Fibroblast of upper back skin (primary cell): ENCODE measurements at regions not wholly inside any gene's neighbourhood (a gene's known extent, or its start where the extent isn't known, plus 50 kb on each side); places are given as distances from the start of the nearest gene placed in this dataset.

ENCODE experiments used
- DNase-seq: peaks from one replicate; pipeline ENCODE4 v3.0.0-alpha.2; 2013

DNA sequence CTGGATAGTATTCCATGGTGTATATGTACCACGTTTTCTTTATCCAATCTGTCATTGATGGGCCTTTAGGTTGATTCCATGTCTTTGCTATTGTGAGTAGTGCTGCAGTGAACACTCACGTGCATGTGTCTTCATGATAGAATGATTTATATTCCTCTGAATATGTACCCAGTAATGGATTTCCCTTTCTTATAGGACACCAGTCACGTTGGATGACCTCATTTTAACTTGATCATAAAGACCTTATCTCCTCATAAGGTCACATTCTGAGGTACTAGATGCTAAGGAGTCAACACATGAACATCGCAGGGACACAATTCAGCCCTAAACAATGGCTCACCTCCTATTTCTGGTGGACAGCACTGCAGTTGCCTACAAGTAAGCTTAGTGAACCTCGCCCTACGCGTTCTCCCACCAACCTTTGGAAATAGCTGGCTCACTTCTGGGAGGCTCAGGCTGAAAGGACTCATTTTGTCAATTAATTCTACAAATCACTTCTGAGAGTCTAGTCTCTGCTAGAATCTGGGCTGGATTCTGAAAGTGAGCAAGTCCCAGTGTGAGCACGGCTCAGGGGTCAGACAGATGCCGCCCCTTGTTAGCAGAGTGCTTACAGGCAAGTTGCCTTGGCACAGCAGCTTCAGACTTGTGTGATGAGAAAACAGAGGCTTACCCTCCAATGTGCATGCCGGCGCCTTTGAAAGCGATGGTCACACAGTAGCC lies 183.8 kb upstream of the GSC start:
- DNase-seq, result no peak

DNA sequence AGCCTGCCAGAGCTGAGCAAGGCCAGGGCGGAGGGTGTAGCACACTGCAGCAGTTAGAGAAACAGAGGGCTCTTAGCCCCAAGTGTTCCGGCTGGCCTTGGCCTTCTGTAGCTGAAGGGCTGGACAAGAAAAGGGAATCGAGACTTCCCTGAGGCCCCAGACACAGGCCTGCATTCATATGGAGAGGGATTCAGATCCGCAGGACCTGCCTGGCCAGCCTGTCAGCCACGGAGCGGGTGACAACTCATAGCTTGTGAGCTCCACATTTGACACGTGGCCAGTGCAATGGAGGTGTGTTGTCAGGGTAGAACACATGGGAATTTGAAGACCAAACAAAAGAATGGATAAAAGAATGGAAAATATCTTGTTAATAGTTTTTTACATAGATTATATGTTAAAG lies 182.2 kb upstream of the GSC start:
- DNase-seq, result no peak

DNA sequence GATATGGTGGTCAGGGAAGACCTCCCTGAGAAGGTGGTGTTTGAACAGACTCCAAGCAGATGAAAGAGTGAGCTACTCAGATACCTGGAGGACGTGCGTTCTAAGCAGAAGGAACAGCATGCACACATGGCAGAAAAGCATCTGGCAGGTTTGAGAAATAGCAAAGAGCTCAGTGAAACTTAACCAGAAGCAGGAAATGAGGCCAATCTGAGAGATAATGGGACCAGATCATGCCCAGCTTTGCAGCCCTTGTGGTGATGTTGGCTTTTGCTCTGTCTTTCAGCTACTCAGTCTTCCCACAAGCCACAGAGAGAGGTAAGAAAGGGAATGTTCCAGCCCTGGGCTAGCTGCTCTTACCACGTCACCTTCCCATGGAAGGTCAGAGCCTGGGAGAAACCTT lies 176.3 kb upstream of the GSC start:
- no peak for DNase-seq

DNA sequence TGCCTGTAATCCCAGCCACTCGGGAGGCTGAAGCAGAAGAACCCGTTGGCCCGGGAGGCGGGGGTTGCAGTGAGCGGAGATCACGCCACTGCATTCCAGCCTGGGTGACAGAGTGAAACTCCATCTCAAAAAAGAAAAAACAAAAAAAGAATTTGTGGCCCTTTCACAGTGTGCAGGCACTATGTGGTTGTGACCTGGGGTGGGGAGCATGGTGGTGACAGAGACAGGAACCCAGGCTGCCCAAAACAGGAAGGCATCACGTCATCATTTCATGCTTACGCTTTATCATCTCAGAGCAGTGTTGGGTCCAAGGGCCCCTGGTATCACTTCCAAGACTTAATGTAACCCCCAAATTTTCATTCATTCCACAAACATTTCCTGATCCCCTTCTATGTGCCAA lies 175.7 kb upstream of the GSC start:
- DNase-seq, result no peak

DNA sequence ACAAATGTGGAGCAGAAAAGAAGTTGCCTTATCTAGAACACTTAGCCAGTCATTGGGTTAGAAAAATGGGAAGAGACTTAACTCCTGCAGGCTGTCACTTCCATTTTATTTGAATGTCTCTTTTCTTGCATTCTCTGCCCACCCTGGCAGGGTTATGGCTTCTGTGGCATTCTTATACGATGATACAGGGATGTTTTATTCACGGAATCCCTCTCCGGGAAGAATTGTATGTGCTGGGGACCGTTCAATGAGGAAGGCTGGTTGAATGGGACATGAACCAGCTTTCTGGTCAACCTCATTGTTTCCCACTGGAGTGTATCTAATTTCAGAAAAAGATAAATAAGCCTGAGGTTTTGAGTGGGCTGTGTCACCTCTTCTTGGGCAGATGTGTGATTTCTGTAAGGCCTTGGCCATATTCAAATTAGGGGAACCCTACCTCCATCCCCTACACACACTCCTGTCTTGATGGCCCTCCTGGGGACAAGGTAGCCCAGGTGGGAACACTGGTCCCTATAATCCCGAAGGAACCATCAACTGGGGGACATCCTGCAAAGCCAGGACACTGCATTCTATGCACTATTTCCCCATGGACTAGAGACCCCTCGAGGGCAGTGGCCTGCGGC lies 174.8 kb upstream of the GSC start:
- no peak for DNase-seq

DNA sequence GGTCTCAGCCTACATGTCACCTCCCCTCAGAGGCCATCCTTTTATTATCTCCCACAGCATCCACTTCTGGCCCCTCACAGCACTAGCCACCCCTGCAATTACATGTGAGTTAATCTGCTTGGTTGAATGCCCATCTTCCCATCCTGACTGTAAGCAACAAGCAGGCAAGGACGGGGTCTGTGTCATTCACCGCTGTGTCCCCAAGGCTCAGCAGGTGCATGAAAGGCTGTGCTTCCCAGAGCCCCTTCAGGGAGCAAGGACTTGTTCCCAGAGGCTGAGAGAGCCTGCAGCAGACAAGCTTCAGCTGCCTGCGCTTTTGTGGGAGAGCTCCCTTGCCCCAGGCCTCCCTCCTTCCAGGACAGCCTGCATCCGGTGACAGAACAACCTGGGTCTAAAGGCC lies 172.7 kb upstream of the GSC start:
- no peak for DNase-seq

DNA sequence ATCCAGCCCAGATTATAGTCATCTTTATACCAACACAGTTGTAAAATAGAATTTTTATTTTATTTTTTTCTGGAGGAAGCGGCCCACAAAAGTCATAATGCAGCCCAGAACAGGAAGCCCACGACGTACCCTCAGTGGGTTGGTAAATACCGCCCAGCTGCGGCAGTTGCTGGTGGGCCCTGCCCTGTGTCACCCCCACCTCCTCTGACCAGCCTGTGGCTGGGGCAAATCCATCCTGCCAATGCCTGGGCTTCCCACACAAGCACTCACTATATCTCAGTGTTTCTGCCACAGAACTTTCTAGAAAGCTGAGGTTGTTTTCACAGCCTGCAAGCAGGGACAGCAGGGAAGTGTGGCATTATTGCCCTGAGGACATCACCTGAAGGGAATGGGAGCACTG lies 171.4 kb upstream of the GSC start:
- DNase-seq, result no peak

DNA sequence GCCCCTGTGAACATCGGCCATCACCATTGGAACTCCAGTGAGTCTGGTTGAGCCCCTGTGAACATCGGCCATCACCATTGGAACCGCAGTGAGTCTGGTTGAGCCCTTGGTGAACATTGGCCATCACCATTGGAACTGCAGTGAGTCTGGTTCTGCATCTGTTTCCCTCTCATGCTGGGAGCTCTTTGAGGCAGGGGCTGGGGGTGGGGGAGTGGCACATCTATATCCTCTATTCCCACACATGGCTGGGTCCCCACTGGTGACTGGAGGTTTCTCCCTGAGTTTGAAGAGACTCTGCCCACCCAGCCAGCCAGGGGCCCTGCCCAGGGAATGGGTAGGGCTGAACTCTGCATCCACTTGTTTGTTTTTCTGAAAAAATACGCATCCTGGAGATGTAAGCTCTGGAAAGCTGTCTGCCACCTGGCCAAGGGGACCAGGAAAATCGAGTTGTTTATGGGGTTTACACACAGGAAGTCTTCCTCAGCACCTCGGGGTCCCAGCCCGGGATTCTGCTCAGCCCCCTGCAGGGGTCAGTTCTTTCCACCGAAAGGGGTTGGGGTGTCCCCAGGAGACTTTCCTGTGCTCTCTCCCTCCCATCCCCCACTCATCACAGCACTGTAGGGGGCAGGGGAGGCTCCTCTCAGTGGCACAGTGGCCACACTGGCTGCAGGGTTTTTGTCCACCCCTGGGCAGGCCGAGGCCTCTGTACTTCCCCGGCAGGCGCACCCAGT lies 170.5 kb upstream of the GSC start:
- no peak for DNase-seq

DNA sequence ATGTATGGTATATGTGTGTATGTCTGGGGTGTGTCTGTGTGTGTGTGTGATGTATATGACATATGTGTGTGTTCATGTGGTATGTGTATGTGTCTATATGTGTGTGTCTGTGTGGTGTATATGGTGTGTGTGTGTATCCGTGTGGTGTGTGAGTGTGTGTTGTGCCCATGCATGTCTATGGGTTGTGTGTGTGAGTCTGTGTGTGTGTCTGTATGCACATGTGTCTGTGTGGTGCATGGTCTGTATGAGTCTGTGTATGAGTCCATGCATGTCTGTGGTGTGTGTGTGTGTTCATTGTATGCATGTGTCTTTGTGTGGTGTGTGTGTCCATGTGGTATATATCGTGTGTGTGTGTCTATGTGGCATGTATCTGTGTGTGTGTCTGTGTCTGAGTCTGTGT lies 168.1 kb upstream of the GSC start:
- no peak for DNase-seq

DNA sequence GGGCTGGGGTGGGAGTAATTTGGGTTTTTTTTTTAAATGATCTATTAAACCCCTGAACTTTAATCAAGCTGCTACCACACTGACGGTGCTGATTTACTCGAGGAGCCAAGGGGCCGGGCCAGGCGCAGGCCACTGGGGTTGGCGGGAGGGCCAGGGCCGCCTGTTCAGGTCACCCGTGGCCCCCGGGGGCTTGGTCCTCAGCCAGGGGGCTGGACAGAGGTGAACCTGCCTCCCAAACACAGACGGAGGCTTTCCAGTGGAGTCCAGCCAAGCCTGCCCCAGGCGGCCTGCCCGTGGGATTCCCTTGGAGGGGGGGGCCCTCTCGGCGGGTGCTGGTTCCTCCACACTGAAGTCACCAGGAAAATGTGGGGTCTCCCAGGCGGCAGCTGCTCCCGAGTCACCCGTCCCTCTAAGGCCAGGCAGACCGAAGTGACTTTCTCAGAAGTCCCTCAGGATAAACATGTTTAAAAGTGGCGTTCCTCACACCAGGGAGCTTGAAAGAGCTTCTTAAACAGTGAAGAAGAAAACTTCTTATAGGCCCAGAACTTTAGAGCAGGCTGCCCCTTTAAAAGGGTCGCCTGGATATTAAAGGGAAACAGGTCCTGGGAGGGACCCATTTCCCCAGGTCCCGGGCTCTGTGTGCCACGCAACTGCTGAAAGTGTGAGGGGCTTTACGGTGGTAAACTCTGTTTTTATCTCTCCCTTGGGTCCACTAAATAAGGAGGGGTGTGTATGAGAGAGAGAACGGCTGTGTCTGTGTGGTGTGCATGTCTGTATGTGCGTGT lies 167.2 kb upstream of the GSC start:
- no peak for DNase-seq

DNA sequence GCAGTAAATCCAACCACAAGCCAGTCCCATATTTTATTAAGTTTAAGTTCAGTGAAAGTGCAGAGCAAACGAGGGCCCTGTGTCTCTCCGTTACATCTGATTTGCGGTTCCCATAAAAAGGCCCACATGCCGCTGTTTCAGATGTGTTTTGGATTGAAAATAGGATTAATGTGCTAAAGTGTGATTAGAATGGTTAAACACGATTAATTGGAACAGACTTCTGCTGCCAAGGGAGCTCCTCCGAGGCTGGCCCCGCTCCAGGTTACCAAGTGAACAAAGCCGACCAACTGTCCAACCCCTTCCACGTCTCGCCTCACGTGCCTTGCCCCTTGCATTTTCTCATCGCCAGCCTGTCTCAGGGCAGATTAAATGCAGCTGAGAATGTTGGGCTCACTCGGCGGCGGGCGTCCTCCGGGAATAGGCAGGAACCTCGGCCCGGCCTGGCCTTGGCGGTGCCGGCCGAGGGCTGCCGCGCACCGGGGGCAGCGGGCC lies 166.5 kb upstream of the GSC start:
- DNase-seq, result peak; percentile 54

DNA sequence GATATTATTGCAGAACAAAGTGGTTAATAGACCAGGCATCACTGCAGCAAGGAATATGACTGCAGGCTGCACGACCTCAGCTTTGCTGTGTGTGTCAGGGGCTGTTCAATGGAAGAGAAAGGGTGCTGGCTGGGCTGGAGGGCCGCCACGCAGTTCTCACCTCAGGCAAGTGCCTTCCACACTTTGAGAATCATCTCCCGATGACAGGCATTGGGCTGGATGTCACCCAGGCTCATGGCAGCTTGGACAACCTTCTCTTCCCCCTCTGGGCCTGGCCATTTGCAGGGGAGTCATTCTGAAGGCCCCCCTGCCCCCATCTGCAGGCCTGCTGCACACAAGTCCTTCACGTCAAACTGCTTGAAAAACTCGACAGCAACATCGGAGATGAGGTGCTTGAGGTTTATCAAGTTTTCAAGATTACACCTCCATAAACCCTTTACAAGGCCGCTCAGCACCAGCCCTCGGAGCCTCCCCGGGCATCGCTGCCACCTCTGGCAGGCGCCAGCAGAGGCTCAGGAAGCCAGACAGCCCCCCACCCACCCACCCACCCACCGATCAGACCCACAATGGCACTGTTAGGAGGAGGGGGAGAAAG lies 165.9 kb upstream of the GSC start:
- no peak for DNase-seq

DNA sequence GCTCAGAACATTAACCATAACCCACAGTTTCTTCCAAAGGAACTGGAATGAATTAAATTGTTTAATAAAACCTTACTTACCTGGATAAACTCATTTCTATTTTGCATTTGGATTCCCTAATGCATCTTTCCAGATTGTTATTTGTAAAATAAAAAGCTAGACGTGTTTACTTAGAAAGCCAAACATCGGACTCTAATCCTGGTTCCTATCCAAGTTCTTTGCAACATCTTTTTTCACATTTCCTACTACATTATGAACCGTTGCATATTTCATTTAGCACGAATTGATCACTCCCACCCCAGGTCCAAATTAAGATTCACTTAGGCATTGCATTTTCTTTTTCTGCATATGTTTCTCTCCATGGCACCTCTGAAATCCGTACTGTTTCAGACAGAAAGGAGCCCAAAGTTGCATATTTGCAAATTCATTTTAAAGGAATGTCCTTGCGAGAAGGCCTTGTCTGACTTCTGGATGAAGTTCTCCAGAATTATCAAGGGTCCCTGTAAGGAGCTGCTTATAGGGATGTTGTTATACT lies 164.4 kb upstream of the GSC start:
- DNase-seq, result no peak

DNA sequence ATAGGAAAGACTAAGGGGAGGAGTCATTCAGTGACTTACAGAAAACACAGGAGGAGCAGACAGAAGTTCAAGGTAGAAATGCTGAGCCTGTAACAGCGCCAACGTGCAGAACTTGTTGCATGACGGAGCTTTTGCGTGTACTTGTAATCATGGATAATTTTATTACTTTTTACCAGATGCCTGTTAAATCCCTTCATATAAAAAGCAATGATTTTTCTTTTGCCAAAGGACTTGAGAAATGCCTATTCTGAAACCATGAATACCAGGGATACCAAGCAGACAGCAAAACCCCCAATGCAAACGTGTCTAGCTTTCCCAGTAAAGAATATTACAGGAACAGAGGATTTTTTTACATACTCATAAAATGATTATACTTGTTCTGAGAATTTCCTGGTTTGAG lies 163.6 kb upstream of the GSC start:
- peak; percentile 64 for DNase-seq

DNA sequence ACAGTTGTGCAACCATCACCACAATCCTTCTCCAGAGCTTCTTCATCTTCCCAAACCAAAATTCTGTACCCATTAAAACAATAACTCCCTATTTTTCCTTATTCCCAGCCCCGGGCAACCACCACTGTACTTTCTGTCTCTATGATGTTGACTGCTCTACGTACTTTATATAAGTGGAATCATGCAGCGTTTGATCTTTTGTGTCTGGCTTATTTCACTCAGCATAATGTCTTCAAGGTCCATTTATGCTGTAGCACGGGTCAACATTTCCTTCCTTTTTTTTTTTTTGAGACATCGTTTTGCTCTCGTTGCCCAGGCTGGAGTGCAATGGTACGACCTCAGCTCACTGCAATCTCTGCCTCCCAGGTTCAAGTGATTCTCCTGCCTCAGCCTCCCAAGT lies 162.7 kb upstream of the GSC start:
- no peak for DNase-seq

DNA sequence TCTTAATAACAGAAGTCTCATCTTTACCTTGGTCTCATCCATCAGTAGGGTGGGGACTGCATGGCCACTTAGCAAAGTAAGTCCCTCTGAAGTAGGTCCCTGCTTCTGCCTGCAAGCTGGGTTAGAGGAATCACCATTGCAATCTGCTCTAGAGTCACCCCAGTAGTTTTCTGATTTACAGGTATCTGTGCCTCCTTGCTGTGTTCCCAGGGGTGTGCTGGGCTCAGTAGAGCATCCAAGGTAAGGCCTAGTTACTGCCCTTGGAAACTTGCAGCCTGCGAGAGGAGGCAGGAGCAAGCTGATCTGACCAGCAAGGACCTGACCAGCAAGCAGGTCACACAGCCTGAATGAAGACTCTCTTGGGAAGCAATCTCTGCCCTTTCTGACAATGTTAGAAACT lies 160.8 kb upstream of the GSC start:
- DNase-seq, result no peak

DNA sequence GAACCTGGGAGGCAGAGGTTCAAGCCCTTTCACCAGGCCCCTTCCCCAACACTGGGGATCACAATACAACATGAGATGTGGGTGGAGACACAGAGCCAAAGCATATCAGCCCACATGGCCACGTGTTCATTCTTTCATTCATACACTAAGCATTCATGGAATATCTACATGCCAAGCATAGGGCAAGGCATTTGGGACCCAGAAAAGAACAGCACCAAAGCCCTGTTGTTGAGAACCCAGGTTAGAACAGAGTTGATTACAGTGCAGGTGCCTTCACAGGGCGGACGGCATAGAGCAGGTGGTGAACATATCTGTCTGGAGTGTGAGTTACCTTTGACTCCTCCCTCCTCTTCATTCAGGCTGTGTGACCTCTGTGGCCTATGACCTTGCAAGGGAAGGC lies 159.4 kb upstream of the GSC start:
- no peak for DNase-seq

DNA sequence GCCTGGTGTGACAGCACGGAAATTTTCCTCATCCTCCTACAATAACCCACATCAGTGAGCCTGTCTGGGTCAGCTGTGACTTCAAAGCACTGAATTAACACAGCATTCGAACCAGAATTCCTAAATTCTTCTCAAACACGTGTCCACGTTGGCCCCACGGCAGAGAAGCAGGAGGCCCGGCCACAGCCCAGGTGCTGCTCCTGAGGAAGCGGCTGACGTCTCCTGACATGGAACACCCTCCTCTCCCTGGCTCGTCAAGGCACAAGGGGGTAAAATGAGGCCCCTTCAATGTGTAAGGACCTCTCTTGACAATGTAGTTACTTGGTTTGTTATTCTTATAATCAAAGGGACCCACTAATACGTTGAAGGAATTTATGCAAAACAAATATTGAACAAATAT lies 156.3 kb upstream of the GSC start:
- no peak for DNase-seq

DNA sequence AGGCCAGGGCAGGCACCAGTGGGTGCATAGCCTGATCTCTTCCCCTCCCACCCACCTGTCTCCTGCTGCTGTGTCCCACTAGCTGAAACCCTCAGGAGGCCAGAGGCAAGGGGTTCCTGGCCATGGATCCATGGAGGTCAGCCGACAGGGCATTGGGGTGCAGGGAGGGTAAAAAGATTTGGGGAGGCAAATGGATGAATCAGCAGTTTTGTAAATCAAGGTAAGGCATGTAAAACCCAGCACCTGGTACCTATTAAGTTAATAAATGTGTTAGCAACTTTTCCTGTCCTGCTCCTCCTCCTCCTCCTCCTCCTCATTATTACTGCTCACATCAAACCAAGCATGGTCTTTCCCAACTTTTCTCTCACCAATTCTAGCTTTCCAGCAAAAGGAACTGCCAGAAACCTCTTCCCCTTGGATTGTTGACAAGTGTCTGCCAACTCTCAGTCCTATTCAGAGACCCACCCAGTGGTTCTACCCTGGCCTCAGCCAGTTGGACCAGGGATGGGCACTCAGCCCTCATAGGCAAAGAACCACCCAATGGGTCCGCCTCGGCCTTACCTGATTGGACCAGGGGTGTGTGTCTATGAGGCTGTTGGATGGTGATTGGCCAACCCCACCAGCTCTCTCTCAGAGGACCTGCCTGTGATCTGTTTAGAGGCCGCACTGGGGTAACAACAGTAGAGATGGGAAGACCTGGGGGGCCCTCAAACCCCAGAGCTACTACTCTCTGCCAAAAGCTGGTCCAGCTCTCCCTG lies 155.7 kb upstream of the GSC start:
- no peak for DNase-seq

DNA sequence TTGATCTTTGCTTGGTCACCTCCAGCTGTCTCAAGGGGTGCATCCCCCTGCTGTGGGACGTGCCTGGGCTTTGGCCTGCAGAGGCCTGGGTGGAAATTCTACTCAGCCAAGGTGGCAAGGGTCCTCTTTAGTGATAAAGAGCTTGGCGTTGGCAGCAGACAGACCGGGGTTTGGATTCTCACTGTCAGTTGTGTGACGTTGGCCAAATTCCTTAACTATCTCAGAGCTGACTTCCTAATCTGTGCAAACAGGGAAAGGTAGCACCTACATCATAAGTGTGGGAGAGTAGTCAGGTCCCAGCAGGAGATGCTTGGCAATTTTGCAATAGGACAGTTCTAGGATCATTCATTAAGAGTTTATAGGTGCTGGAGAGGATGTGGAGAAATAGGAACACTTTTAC lies 154.3 kb upstream of the GSC start:
- DNase-seq, result no peak

DNA sequence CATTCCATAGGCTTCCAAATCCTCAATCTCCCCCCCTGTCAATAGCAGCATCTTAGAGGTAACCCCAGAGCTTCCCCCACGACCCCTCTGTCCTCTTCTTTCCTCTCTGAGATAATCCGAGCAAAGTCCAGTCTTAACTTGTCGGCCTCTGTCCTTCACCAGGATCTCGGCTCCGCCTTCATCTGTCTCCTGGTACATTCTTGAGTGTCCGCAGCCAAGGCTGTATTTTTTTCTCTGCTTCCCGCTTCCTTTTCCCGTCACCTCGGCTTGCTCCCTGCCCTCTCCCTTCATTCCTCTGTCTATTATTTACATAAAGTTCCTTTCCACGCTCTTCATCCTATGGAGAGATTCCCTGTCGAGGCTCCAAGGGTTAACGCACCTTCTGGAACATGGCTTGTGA lies 153.9 kb upstream of the GSC start:
- no peak for DNase-seq
